Calu3 (cell line): ENCODE measurements at regions not wholly inside any gene's neighbourhood (a gene's known extent, or its start where the extent isn't known, plus 50 kb on each side); places are given as distances from the start of the nearest gene placed in this dataset.

ENCODE experiments used
- BruUV-seq: library from RNA; stranded (reverse); fragments of 400-500 nt; replicated peaks from 2 replicates; lab custom pipeline; 2021; lab: Mats Ljungman, UMichigan
- CTCF ChIA-PET: fragments of 300-600 bp; sonication (Branson Sonifier 250); formaldehyde crosslinking; loops from one replicate; lab custom pipeline; 2022; ENCODE audit warnings: antibody characterized with exemption; lab: Charles Lee
- DNase-seq: peaks from one replicate; pipeline ENCODE4 v3.0.0; 2022
- H3K27ac Mint-ChIP-seq: one replicate; pipeline ENCODE4 v1.8.0; 2022; ENCODE audit warnings: mixed read lengths; ENCODE audit not compliant: unreplicated experiment
- H3K27me3 Mint-ChIP-seq: one replicate; pipeline ENCODE4 v1.8.0; 2022; ENCODE audit warnings: mixed read lengths; ENCODE audit not compliant: unreplicated experiment
- H3K36me3 Mint-ChIP-seq: one replicate; pipeline ENCODE4 v1.8.0; 2022; ENCODE audit warnings: mild to moderate bottlenecking, moderate library complexity, mixed read lengths; ENCODE audit not compliant: insufficient read depth, unreplicated experiment
- H3K4me1 Mint-ChIP-seq: one replicate; pipeline ENCODE4 v1.8.0; 2022; ENCODE audit warnings: mild to moderate bottlenecking, low read depth, mixed read lengths; ENCODE audit not compliant: unreplicated experiment
- H3K4me3 Mint-ChIP-seq: one replicate; pipeline ENCODE4 v1.8.0; 2022; ENCODE audit warnings: mild to moderate bottlenecking, low read depth, moderate library complexity, mixed read lengths; ENCODE audit not compliant: unreplicated experiment
- H3K9me3 Mint-ChIP-seq: one replicate; pipeline ENCODE4 v1.8.0; 2022; ENCODE audit warnings: low read depth, mixed read lengths; ENCODE audit not compliant: unreplicated experiment
- intact Hi-C: fragments of 100-400 bp; cut with micrococcal nuclease; formaldehyde crosslinking; loops from one replicate; pipeline ENCODE4 v1.10.0; 2022; ENCODE audit not compliant: unreplicated experiment
- TF ChIP-seq, protein P1 (sequence below): fragments of 200-600 bp; IDR thresholded peaks from one replicate; pipeline ENCODE4 v1.8.0; 2022; ENCODE audit warnings: antibody characterized with exemption; ENCODE audit not compliant: unreplicated experiment

- CTCF ChIA-PET = interaction anchor here (0.6 kb wide), 2 partner anchors 424 to 1244 kb away, joined by 3 to 6 read pairs; no protein-coding TSS in a partner anchor
- TF ChIP-seq, protein P1, sequence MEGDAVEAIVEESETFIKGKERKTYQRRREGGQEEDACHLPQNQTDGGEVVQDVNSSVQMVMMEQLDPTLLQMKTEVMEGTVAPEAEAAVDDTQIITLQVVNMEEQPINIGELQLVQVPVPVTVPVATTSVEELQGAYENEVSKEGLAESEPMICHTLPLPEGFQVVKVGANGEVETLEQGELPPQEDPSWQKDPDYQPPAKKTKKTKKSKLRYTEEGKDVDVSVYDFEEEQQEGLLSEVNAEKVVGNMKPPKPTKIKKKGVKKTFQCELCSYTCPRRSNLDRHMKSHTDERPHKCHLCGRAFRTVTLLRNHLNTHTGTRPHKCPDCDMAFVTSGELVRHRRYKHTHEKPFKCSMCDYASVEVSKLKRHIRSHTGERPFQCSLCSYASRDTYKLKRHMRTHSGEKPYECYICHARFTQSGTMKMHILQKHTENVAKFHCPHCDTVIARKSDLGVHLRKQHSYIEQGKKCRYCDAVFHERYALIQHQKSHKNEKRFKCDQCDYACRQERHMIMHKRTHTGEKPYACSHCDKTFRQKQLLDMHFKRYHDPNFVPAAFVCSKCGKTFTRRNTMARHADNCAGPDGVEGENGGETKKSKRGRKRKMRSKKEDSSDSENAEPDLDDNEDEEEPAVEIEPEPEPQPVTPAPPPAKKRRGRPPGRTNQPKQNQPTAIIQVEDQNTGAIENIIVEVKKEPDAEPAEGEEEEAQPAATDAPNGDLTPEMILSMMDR = no peak
- Mint-ChIP-seq H3K27ac (no peak overlapping the region), H3K9me3 (peaks cover 5% of the 10 kb centered on the region), H3K4me1 (peaks cover 35% of the 10 kb centered on the region), H3K4me3 (no peak overlapping the region), H3K36me3 (peaks cover 5% of the 10 kb centered on the region), H3K27me3 (no peaks in the 10 kb centered on the region)
- intact Hi-C loops = no loop called here
- no peak for DNase-seq
- no TSS peak for BruUV-seq
Measured at GRCh38 chr6:2581611-2582010, 169.1 kb downstream of the MYLK4 start.

GRCh38 chr6:2581011-2581410 is 169.7 kb downstream of the MYLK4 start:
- H3K27ac Mint-ChIP-seq = no peak overlapping the region
- intact Hi-C loops = no loop called here
- DNase-seq = no peak
- H3K4me1 Mint-ChIP-seq = peaks cover 35% of the 10 kb centered on the region
- CTCF ChIA-PET = interaction anchor here (0.6 kb wide), 2 partner anchors 423 to 1244 kb away, joined by 3 to 6 read pairs; no protein-coding TSS in a partner anchor
- TF ChIP-seq, protein P1 = no peak
- no peak overlapping the region for H3K4me3 Mint-ChIP-seq
- H3K36me3 Mint-ChIP-seq = peaks cover 5% of the 10 kb centered on the region
- H3K27me3 Mint-ChIP-seq = no peaks in the 10 kb centered on the region
- H3K9me3 Mint-ChIP-seq = no peaks in the 10 kb centered on the region
- no TSS peak for BruUV-seq

GRCh38 chr6:2579804-2580570 is 170.7 kb downstream of the MYLK4 start:
- Mint-ChIP-seq H3K4me3 (no peak overlapping the region), H3K27me3 (no peaks in the 10 kb centered on the region), H3K36me3 (peaks cover 5% of the 10 kb centered on the region), H3K4me1 (peaks cover 35% of the 10 kb centered on the region), H3K27ac (no peak overlapping the region), H3K9me3 (no peaks in the 10 kb centered on the region)
- no peak for DNase-seq
- intact Hi-C loops = no loop called here
- TF ChIP-seq, protein P1 = no peak
- no TSS peak for BruUV-seq
- CTCF ChIA-PET = no interaction called here

- H3K9me3 Mint-ChIP-seq = no peaks in the 10 kb centered on the region
- DNase-seq = no peak
- peaks cover 5% of the 10 kb centered on the region for H3K36me3 Mint-ChIP-seq
- no TSS peak for BruUV-seq
- CTCF ChIA-PET = no interaction called here
- H3K27ac Mint-ChIP-seq = no peak overlapping the region
- TF ChIP-seq, protein P1 = no peak
- intact Hi-C loops = no loop called here
- H3K27me3 Mint-ChIP-seq = no peaks in the 10 kb centered on the region
- H3K4me1 Mint-ChIP-seq = peaks cover 35% of the 10 kb centered on the region
- H3K4me3 Mint-ChIP-seq = no peak overlapping the region
Measured at GRCh38 chr6:2579241-2579761, 171.4 kb downstream of the MYLK4 start.
